ENCODE measurements at regions not wholly inside any gene's neighbourhood (a gene's known extent, or its start where the extent isn't known, plus 50 kb on each side); places are given as distances from the start of the nearest gene placed in this dataset.
"Not testable (repeated sequence)": the region's sequence is repeated elsewhere in the genome, so short reads cannot be mapped to it uniquely, and the experiment has no call there.

DNA sequence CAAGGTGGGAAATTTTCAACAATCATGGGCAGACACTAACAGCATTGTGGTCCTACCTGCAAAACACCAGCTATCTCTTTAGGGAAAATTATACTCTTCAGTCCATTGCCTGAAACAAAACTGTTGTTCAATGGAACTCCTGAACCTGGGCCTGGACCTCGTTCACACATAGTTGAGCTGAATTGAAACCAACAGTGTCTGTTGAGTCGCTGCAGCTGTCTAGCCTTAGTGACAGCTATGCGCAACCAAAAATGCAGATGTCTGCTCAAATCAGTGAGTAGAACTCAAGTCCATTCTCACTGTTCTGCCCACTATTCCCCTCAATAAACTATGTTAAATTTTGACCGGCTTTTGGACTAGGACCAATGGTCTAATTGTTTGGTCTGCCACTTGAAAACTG is 286.2 kb downstream of the TFAP2A start:
- no peak for DNase-seq (ENCODE audit: low spot score)

DNA sequence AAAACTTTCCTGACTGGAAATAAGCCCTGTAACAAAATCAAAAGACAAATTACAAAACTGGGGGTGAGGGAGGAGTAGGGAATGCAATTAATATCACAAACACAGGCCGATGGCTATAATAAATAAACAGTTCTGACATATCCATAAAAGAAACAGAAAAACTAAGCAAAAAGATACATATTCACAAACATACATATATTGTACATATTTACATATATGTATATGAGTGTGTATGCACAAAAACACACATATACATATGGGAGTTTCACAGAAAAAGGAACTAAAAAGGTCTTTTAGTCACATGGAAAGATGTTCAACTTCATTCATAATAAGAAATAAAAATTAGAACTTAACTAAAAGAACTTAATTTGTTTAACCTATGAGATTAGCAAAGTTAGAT is 292.7 kb downstream of the TFAP2A start:
- no peak for DNase-seq (ENCODE audit: low spot score)

GRCh38 chr6:10112871-10113549 is 301.9 kb downstream of the TFAP2A start:
- no peak for DNase-seq (ENCODE audit: low spot score)

GRCh38 chr6:10111975-10112374 is 302.9 kb downstream of the TFAP2A start:
- DNase-seq (ENCODE audit: low spot score) = no peak

GRCh38 chr6:10101551-10102252 is 313.2 kb downstream of the TFAP2A start:
- DNase-seq (ENCODE audit: low spot score) = no peak

GRCh38 chr6:10099529-10100140 is 315.2 kb downstream of the TFAP2A start:
- DNase-seq (ENCODE audit: low spot score) = peak; percentile 71

- DNase-seq (ENCODE audit: low spot score) = peak; percentile 25
Measured at GRCh38 chr6:10098756-10099528, 315.9 kb downstream of the TFAP2A start.

GRCh38 chr6:10093282-10093681 is 321.6 kb downstream of the TFAP2A start:
- no peak for DNase-seq (ENCODE audit: low spot score)

DNA sequence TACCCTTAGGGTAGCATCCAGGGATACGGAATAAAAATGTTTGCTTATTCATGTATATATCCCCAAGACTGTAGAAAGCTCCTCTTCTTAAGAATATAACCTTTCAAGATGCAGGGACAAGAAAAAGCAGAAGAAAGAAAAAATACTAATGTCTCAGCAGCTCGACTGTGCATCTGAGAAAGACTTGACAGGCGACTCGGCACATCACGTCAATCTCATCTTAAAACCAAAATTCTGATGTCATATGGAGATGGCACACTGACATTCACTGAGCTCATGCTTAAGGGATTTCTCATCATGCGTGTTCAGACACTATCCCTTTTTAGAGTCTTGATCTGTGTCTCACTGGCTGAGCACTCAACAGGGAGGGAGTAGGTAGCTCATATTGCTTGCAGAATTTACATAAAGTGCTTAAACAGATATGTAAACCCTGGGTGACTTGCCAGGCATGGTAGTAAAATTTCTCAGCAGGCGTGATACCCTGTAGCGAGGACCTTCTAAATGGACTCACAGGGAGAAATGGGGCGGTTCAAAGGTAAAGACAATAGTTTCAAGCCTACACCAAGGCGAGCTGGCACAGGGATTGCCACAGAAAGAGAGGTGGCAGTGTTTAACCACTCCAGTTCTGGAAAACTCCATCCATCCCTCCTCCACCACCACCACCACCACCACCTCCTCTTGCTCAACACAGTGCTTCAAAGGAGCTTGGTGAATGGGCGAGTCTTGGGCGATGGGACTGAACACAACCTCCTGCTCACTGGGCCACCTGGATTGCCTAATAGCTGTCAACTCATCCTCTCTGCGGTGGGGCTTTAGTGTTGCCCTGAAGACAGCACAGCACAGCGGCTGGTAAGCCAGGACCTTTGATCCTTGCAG is 330.5 kb downstream of the TFAP2A start:
- no peak for DNase-seq (ENCODE audit: low spot score)

DNA sequence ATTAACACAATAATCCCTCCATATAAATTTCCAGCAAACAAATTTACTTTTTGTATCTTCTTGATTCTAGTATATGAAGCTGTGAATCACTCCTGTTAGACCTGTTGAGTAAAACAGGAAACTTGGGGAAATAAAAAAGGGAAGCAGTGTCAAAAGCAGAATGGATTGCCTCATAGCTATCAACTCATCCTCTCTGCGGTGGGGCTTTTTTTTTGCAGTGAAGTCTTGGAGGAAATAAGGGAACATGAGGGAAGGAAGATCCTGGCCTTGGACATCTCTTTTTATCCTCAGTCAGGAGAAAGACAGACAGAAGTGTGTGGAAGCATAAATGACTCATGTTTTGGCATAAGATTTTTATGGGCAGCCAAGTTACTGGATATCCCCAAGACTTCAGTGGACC is 332.5 kb downstream of the TFAP2A start:
- DNase-seq (ENCODE audit: low spot score) = peak; percentile 55

DNA sequence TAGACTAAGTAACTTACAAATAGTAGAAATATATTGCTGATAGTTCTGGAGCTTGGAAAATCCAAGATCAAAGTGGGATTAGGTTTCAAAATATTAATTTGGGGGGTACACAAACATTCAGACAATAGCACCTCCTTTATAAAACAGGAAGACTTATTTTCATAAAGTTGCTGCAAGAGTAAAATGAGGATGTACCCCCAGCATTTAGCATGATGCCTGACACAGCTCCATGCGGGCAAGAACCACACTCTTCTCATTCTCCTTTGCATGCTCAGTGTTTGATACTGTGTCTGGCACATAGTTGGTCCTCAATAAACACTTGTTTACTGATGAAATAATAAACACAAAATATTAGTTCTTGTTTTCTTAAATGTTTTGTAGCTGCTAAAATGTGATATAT is 332.9 kb downstream of the TFAP2A start:
- DNase-seq (ENCODE audit: low spot score) = no peak

DNA sequence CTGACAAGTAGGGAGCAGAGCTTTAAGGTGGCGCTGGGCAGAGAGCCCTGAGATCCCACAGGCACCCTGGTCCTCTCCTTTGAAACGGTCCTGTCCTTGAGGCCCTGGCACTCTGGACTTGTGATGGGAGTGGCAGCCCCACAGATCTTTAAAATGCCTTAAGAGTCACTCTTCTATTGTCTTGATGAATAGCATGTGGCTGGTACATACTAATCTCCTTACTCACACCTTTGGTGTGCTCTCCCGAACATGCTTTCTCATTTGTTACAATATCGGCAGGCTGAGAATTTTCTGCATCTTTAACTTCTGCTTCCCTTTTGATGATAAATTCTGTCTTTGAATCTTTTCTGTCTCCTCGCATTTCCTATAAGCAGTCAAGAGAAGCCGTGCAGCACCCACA is 333.8 kb downstream of the TFAP2A start:
- DNase-seq (ENCODE audit: low spot score) = no peak

GRCh38 chr6:10080561-10080960 is 334.3 kb downstream of the TFAP2A start:
- DNase-seq (ENCODE audit: low spot score) = no peak

DNA sequence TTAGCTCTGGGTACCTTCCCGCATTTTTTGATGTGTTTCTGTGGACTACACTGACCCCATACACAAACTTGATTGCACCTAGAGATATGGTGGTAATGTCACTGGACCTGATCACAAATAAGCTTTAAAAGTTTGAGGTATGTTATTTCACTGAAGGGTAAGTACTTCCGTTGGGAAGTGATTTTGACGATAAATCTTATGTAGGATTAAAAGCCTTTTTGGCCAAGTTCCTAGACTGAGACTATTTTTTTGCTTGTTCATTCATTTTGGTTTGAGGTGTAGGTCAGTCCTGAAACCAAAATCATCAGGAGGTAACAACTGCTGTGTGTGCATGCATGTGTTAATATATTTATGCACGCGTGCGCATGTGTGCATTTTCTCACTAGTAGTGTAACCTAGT is 336.3 kb downstream of the TFAP2A start:
- DNase-seq (ENCODE audit: low spot score) = no peak

GRCh38 chr6:10074726-10075125 is 340.1 kb downstream of the TFAP2A start:
- DNase-seq (ENCODE audit: low spot score) = not testable (repeated sequence)

DNA sequence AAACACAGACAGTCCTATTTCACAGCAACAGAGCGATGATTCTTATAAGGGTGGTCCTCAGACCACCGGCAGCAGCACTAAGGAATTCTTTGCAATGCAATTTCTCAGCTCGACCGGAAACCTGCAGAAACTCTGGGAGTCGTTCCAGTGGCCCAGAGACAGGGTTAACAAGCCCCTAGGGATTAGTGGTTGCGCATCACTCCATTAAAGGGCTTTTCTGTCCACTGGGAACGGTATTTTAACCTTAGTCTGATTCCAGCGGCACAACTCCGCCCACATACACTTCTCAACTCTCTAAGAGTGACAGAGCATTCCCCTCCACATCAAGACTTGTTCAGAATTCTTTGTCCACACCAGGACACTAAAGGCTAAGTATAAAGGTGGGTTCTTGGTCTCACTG is 341.5 kb downstream of the TFAP2A start:
- no peak for DNase-seq (ENCODE audit: low spot score)

DNA sequence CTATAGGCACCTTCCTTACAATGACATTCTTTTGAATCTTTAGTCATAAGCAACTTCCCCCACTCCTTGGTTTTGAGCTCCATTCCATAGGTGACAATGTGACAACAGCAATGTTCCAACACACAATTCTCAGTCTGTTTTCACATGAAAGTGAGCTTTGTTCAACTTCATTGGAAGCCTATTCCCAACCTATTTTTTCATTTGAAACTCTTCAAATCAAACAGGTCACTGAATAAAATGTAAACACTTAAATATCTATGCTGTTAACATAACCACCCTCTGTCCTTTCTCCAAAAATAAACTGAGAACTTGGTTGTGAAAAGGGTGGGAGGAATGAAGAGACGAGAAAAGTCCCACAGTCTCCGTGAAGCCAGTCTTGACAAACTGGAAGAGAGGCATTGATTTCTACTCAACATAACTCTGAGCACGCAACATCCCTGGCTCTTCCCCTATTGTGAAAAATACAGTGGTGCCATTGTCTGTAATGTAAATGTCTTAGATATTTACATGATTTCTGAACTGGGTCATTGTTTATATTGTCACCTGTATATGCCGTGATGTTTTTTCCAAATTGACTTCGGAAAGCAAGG is 343.1 kb downstream of the TFAP2A start:
- DNase-seq (ENCODE audit: low spot score) = no peak

DNA sequence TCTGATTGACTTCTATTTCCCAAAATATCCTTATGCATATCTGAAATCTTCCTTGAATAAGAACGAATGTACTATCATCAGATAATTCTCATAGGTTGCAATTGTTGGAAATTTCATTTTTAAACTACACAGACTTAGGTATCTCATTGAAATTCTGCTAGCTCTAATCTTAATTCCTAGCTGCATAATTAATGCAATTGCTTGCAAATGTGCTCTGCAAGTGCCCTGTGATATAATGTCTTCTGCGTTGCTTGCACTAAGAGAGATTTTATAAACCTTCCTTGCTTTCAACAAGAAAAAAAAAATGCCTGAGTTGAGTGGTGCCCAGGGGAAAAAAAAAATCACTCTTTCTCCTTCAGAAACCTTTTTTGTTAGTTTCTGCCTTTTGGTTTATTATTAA is 354.9 kb downstream of the TFAP2A start:
- DNase-seq (ENCODE audit: low spot score) = no peak

DNA sequence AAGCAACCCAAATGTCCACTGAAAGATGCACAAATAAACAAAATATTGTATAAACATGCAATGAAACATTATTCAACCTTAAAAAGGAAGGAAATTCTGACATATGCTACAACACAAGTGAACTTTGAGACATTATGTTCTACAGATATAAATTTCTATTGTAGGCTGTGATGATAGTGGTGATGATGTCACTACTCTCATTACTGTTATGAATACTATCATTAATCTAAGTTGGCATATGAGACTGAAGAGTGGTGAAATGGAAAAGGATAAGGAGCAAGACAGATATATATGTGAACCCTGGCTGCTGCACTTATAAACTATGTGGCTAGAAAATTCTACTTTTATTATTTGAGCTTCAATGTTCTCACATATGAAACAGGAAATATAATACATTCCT is 360.2 kb downstream of the TFAP2A start:
- DNase-seq (ENCODE audit: low spot score) = no peak

- no peak for DNase-seq (ENCODE audit: low spot score)
Measured at GRCh38 chr6:10051283-10051682, 363.6 kb downstream of the TFAP2A start.
